Suprapubic skin (tissue), 4 donors: ENCODE measurements at regions not wholly inside any gene's neighbourhood (a gene's known extent, or its start where the extent isn't known, plus 50 kb on each side); places are given as distances from the start of the nearest gene placed in this dataset.

ENCODE experiments used
- DNase-seq, 2 donors: peaks; one replicate each; pipeline ENCODE4 v3.0.0-alpha.2; 2019; ENCODE audit warnings: low spot score in 2 of 2
- H3K27ac ChIP-seq: fragments of 200-600 bp; sonication (generic); one replicate; pipeline ENCODE4 v1.5.1; 2019
- H3K27me3 ChIP-seq: fragments of 200-600 bp; sonication (generic); one replicate; pipeline ENCODE4 v1.5.1; 2019
- H3K36me3 ChIP-seq: fragments of 200-600 bp; sonication (generic); one replicate; pipeline ENCODE4 v1.5.1; 2019
- H3K4me1 ChIP-seq: fragments of 200-600 bp; sonication (generic); one replicate; pipeline ENCODE4 v1.5.1; 2019
- H3K4me3 ChIP-seq: fragments of 200-600 bp; sonication (generic); one replicate; pipeline ENCODE4 v1.5.1; 2019; ENCODE audit warnings: mild to moderate bottlenecking
- H3K9me3 ChIP-seq: fragments of 200-600 bp; sonication (generic); one replicate; pipeline ENCODE4 v1.5.1; 2019
- CTCF ChIP-seq, 2 donors: fragments of 200-600 bp in 1 of 2; fragments of 450-650 bp in 1 of 2; sonication (generic) in 1 of 2; IDR thresholded peaks; one replicate each; pipeline ENCODE4 v1.5.1; 2016 to 2019; ENCODE audit warnings: antibody characterized with exemption in 2 of 2, mild to moderate bottlenecking in 1 of 2, moderate library complexity in 1 of 2
- EP300 ChIP-seq: sonication (generic); formaldehyde crosslinking; IDR thresholded peaks from one replicate; pipeline ENCODE4 v1.6.1; 2017; ENCODE audit warnings: antibody characterized with exemption
- POLR2A ChIP-seq, 2 donors: fragments of 450-650 bp; IDR thresholded peaks; one replicate each; pipeline ENCODE4 v1.6.1; 2017; ENCODE audit warnings: antibody characterized with exemption in 2 of 2, mild to moderate bottlenecking in 2 of 2, moderate library complexity in 2 of 2
- POLR2AphosphoS5 ChIP-seq, 3 donors: sonication (generic); formaldehyde crosslinking; IDR thresholded peaks; one replicate each; pipeline ENCODE4 v1.6.1; 2017; ENCODE audit warnings: antibody characterized with exemption in 3 of 3
- WGBS: methylation state at CpG from one replicate; pipeline ENCODE4 v1.1.5; 2018; 5-methylcytosine and 5-hydroxymethylcytosine counted together

GRCh38 chr2:220157312-220157711 lies 529.9 kb downstream of the SLC4A3 start:
- Histone ChIP-seq H3K9me3 (peaks cover 9% of the 10 kb centered on the region), H3K27ac (no peak overlapping the region), H3K4me1 (no peaks in the 10 kb centered on the region), H3K4me3 (no peak overlapping the region), H3K27me3 (no peaks in the 10 kb centered on the region), H3K36me3 (no peaks in the 10 kb centered on the region)
- TF ChIP-seq POLR2AphosphoS5 (IDR thresholded peaks at IDR 0.05) = no peak
- TF ChIP-seq POLR2A (IDR thresholded peaks at IDR 0.05) = no peak
- no peak for TF ChIP-seq EP300
- no peak for TF ChIP-seq CTCF (IDR thresholded peaks at IDR 0.05)
- no peak for DNase-seq
- 80% methylated on average over 3 of the region's 3 CpGs for WGBS

GRCh38 chr2:220159738-220160137 lies 532.3 kb downstream of the SLC4A3 start:
- TF ChIP-seq CTCF (IDR thresholded peaks at IDR 0.05) = no peak
- TF ChIP-seq EP300 = no peak
- no peak for TF ChIP-seq POLR2A (IDR thresholded peaks at IDR 0.05)
- no peak for TF ChIP-seq POLR2AphosphoS5 (IDR thresholded peaks at IDR 0.05)
- WGBS = 88% methylated on average over 2 of the region's 2 CpGs
- H3K4me1 ChIP-seq = no peaks in the 10 kb centered on the region
- no peak overlapping the region for H3K4me3 ChIP-seq
- H3K36me3 ChIP-seq = no peaks in the 10 kb centered on the region
- no peak for DNase-seq
- peaks cover 9% of the 10 kb centered on the region for H3K9me3 ChIP-seq
- no peaks in the 10 kb centered on the region for H3K27me3 ChIP-seq
- H3K27ac ChIP-seq = no peak overlapping the region

- no peak for TF ChIP-seq EP300
- no peak for TF ChIP-seq CTCF (IDR thresholded peaks at IDR 0.05)
- no peak for TF ChIP-seq POLR2AphosphoS5 (IDR thresholded peaks at IDR 0.05)
- TF ChIP-seq POLR2A (IDR thresholded peaks at IDR 0.05) = no peak
- DNase-seq = no peak
- H3K27ac ChIP-seq = no peak overlapping the region
- H3K4me1 ChIP-seq = no peaks in the 10 kb centered on the region
- H3K27me3 ChIP-seq = no peaks in the 10 kb centered on the region
- no peak overlapping the region for H3K4me3 ChIP-seq
- 43% methylated on average over 1 of the region's 1 CpG for WGBS
- H3K9me3 ChIP-seq = peaks cover 9% of the 10 kb centered on the region
- no peaks in the 10 kb centered on the region for H3K36me3 ChIP-seq
These were observed 534.9 kb downstream of the SLC4A3 start for GRCh38 chr2:220162320-220162719.

GRCh38 chr2:220163486-220163885 lies 536.1 kb downstream of the SLC4A3 start:
- Histone ChIP-seq H3K4me3 (no peak overlapping the region), H3K4me1 (no peaks in the 10 kb centered on the region), H3K9me3 (peaks cover 9% of the 10 kb centered on the region), H3K36me3 (no peaks in the 10 kb centered on the region), H3K27me3 (no peaks in the 10 kb centered on the region), H3K27ac (no peak overlapping the region)
- WGBS = 77% methylated on average over 2 of the region's 2 CpGs
- DNase-seq = no peak
- TF ChIP-seq POLR2A (IDR thresholded peaks at IDR 0.05) = no peak

GRCh38 chr2:220165401-220165800 lies 538.0 kb downstream of the SLC4A3 start:
- H3K4me3 ChIP-seq = no peak overlapping the region
- WGBS = 31% methylated on average over 4 of the region's 4 CpGs
- H3K36me3 ChIP-seq = no peaks in the 10 kb centered on the region
- no peak for DNase-seq
- TF ChIP-seq POLR2A (IDR thresholded peaks at IDR 0.05) = no peak
- TF ChIP-seq POLR2AphosphoS5 (IDR thresholded peaks at IDR 0.05) = no peak
- TF ChIP-seq CTCF (IDR thresholded peaks at IDR 0.05) = peak; percentile 6 to 20
- TF ChIP-seq EP300 = no peak
- H3K9me3 ChIP-seq = peaks cover 8% of the 10 kb centered on the region
- no peak overlapping the region for H3K27ac ChIP-seq
- no peaks in the 10 kb centered on the region for H3K4me1 ChIP-seq
- H3K27me3 ChIP-seq = no peaks in the 10 kb centered on the region

GRCh38 chr2:220166616-220167015 lies 539.2 kb downstream of the SLC4A3 start:
- no peaks in the 10 kb centered on the region for H3K9me3 ChIP-seq
- WGBS = 85% methylated on average over 3 of the region's 3 CpGs
- H3K27me3 ChIP-seq = no peaks in the 10 kb centered on the region
- H3K4me1 ChIP-seq = no peaks in the 10 kb centered on the region
- TF ChIP-seq POLR2A (IDR thresholded peaks at IDR 0.05) (no peak), CTCF (IDR thresholded peaks at IDR 0.05) (no peak), EP300 (no peak), POLR2AphosphoS5 (IDR thresholded peaks at IDR 0.05) (no peak)
- no peak overlapping the region for H3K27ac ChIP-seq
- no peak for DNase-seq
- H3K4me3 ChIP-seq = no peak overlapping the region
- no peaks in the 10 kb centered on the region for H3K36me3 ChIP-seq
